Left lung (tissue), 4 donors: ENCODE measurements at regions not wholly inside any gene's neighbourhood (a gene's known extent, or its start where the extent isn't known, plus 50 kb on each side); places are given as distances from the start of the nearest gene placed in this dataset.

ENCODE experiments used
- ATAC-seq: fragments of 200-7000 bp; cut with Tn5 transposase; one replicate; pipeline ENCODE4 v1.9.1; 2020; ENCODE audit warnings: moderate library complexity
- DNase-seq, 4 donors: peaks; one replicate each; pipeline ENCODE4 v3.0.0-alpha.2; 2013 to 2020
- H3K27ac ChIP-seq, 2 donors: fragments of 200-600 bp; sonication (generic) in 1 of 2; one replicate each; pipeline versions ENCODE4 v1.5.0 to v1.8.0; 2020 to 2021
- H3K27me3 ChIP-seq, 2 donors: fragments of 200-600 bp; sonication (generic) in 1 of 2; one replicate each; pipeline versions ENCODE4 v1.5.0 to v1.8.0; 2020 to 2021
- H3K36me3 ChIP-seq, 2 donors: fragments of 200-600 bp; sonication (generic) in 1 of 2; one replicate each; pipeline versions ENCODE4 v1.5.0 to v1.8.0; 2020 to 2021
- H3K4me1 ChIP-seq, 2 donors: fragments of 200-600 bp; one replicate each; pipeline ENCODE4 v1.8.0; 2021
- H3K4me3 ChIP-seq, 2 donors: fragments of 200-600 bp; sonication (generic) in 1 of 2; one replicate each; pipeline versions ENCODE4 v1.5.0 to v1.8.0; 2020 to 2021; ENCODE audit warnings: mild to moderate bottlenecking in 1 of 2
- H3K9me3 ChIP-seq, 2 donors: fragments of 200-600 bp; sonication (generic) in 1 of 2; one replicate each; pipeline versions ENCODE4 v1.5.0 to v1.8.0; 2020 to 2021
- intact Hi-C, 2 donors: fragments of 100-400 bp; cut with DNase I; formaldehyde crosslinking; loops; one replicate each; pipeline versions ENCODE4 v1.11.2 to v1.14.2; 2022
- TF ChIP-seq, protein P1 (sequence below), 2 donors: fragments of 200-600 bp; sonication (generic) in 1 of 2; IDR thresholded peaks; one replicate each; pipeline versions ENCODE4 v1.5.0 to v1.8.0; 2021; ENCODE audit warnings: antibody characterized with exemption in 2 of 2
- donor health status: DM: no; HTN: yes; CAD: no.
- donor health status: DM: no; HTN: no; CAD: no.

DNA sequence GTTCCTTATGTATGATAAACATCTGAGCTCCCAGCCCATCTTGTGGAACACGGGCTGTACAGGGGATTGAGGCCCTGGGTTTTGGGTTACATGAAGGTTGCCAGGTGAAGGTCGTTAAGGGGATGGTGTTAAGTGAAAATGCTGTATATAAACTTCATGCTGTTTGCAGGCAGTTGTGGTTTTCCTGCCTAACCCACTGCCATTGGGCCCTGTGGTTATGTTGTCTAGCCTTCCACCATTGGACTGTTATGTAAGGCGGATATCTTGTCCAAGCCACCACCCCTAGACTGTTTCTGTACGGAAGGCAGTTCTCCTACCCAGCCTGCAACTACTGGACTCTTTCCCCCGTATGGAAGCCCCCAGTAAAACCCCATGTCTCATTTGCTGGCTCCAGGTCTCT is 246.1 kb downstream of the KIF4B start:
- TF ChIP-seq, protein P1, sequence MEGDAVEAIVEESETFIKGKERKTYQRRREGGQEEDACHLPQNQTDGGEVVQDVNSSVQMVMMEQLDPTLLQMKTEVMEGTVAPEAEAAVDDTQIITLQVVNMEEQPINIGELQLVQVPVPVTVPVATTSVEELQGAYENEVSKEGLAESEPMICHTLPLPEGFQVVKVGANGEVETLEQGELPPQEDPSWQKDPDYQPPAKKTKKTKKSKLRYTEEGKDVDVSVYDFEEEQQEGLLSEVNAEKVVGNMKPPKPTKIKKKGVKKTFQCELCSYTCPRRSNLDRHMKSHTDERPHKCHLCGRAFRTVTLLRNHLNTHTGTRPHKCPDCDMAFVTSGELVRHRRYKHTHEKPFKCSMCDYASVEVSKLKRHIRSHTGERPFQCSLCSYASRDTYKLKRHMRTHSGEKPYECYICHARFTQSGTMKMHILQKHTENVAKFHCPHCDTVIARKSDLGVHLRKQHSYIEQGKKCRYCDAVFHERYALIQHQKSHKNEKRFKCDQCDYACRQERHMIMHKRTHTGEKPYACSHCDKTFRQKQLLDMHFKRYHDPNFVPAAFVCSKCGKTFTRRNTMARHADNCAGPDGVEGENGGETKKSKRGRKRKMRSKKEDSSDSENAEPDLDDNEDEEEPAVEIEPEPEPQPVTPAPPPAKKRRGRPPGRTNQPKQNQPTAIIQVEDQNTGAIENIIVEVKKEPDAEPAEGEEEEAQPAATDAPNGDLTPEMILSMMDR (IDR thresholded peaks at IDR 0.05), result no peak
- intact Hi-C loops, result no loop called here
- H3K9me3 ChIP-seq, result no peaks in the 10 kb centered on the region
- DNase-seq, result no peak
- H3K27ac ChIP-seq, result no peak overlapping the region
- H3K36me3 ChIP-seq, result no peaks in the 10 kb centered on the region
- no peaks in the 10 kb centered on the region for H3K27me3 ChIP-seq
- H3K4me3 ChIP-seq, result no peak overlapping the region
- H3K4me1 ChIP-seq, result no peaks in the 10 kb centered on the region
- no peak for ATAC-seq

GRCh38 chr5:155260798-155261197 is 247.2 kb downstream of the KIF4B start:
- ATAC-seq, result no peak
- Histone ChIP-seq H3K27ac (no peak overlapping the region), H3K27me3 (no peaks in the 10 kb centered on the region), H3K36me3 (no peaks in the 10 kb centered on the region), H3K4me3 (no peak overlapping the region), H3K4me1 (no peaks in the 10 kb centered on the region), H3K9me3 (no peaks in the 10 kb centered on the region)
- intact Hi-C loops, result no loop called here
- TF ChIP-seq, protein P1 (IDR thresholded peaks at IDR 0.05), result no peak
- DNase-seq, result no peak

- Histone ChIP-seq H3K27ac (no peak overlapping the region), H3K4me3 (no peak overlapping the region), H3K36me3 (no peaks in the 10 kb centered on the region), H3K4me1 (no peaks in the 10 kb centered on the region), H3K27me3 (no peaks in the 10 kb centered on the region), H3K9me3 (no peaks in the 10 kb centered on the region)
- intact Hi-C loops, result no loop called here
- no peak for DNase-seq
- ATAC-seq, result no peak
- TF ChIP-seq, protein P1 (IDR thresholded peaks at IDR 0.05), result no peak
These were observed 249.8 kb downstream of the KIF4B start for GRCh38 chr5:155263381-155263780.

- TF ChIP-seq, protein P1 (IDR thresholded peaks at IDR 0.05), result no peak
- no peak for DNase-seq
- H3K27ac ChIP-seq, result no peak overlapping the region
- intact Hi-C loops, result no loop called here
- H3K27me3 ChIP-seq, result no peaks in the 10 kb centered on the region
- H3K4me1 ChIP-seq, result no peaks in the 10 kb centered on the region
- H3K4me3 ChIP-seq, result no peak overlapping the region
- no peaks in the 10 kb centered on the region for H3K36me3 ChIP-seq
- ATAC-seq, result no peak
- no peaks in the 10 kb centered on the region for H3K9me3 ChIP-seq
These were observed 251.3 kb downstream of the KIF4B start for GRCh38 chr5:155264809-155265208.

GRCh38 chr5:155268770-155269425 is 255.3 kb downstream of the KIF4B start:
- TF ChIP-seq, protein P1 (IDR thresholded peaks at IDR 0.05), result no peak
- Histone ChIP-seq H3K4me1 (no peaks in the 10 kb centered on the region), H3K9me3 (no peaks in the 10 kb centered on the region), H3K27me3 (no peaks in the 10 kb centered on the region), H3K4me3 (no peak overlapping the region), H3K27ac (no peak overlapping the region), H3K36me3 (no peaks in the 10 kb centered on the region)
- DNase-seq, result no peak
- intact Hi-C loops, result no loop called here
- no peak for ATAC-seq
